ENCODE measurements at regions not wholly inside any gene's neighbourhood (a gene's known extent, or its start where the extent isn't known, plus 50 kb on each side); places are given as distances from the start of the nearest gene placed in this dataset.

DNA sequence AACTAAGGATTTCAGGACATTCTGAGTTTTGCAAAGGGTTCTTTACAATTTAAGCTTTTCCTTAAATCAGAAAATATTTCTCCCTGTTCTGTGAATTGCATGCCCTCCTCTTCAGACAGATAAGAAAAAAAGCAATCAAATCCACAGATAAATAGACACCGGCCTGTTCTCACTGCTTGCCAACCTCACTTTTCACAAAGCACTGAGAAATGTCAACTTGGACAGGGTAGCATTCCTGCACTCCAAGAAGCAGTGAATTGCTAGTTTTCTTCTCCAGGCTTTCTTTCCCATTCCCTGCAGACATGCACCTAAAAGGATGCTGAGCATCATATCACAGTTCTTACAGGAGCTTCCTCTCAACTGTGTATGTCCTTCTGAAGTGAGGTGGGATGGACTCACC is 226.0 kb downstream of the CHRM3 start:
- intact Hi-C loops (cut with DNase I) = no loop called here
- TF ChIP-seq POLR2A (IDR thresholded peaks at IDR 0.05) = no peak
- TF ChIP-seq, protein P1, sequence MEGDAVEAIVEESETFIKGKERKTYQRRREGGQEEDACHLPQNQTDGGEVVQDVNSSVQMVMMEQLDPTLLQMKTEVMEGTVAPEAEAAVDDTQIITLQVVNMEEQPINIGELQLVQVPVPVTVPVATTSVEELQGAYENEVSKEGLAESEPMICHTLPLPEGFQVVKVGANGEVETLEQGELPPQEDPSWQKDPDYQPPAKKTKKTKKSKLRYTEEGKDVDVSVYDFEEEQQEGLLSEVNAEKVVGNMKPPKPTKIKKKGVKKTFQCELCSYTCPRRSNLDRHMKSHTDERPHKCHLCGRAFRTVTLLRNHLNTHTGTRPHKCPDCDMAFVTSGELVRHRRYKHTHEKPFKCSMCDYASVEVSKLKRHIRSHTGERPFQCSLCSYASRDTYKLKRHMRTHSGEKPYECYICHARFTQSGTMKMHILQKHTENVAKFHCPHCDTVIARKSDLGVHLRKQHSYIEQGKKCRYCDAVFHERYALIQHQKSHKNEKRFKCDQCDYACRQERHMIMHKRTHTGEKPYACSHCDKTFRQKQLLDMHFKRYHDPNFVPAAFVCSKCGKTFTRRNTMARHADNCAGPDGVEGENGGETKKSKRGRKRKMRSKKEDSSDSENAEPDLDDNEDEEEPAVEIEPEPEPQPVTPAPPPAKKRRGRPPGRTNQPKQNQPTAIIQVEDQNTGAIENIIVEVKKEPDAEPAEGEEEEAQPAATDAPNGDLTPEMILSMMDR (IDR thresholded peaks at IDR 0.05) = no peak
- no peaks in the 10 kb centered on the region for H3K4me1 ChIP-seq
- no peaks in the 10 kb centered on the region for H3K9me3 ChIP-seq
- no peak overlapping the region for H3K27ac ChIP-seq
- no peaks in the 10 kb centered on the region for H3K27me3 ChIP-seq
- H3K4me3 ChIP-seq = no peak overlapping the region
- DNase-seq = no peak
- 47 to 60% methylated on average over 1 of the region's 1 CpG for WGBS, 2 donors
- H3K36me3 ChIP-seq = no peaks in the 10 kb centered on the region

DNA sequence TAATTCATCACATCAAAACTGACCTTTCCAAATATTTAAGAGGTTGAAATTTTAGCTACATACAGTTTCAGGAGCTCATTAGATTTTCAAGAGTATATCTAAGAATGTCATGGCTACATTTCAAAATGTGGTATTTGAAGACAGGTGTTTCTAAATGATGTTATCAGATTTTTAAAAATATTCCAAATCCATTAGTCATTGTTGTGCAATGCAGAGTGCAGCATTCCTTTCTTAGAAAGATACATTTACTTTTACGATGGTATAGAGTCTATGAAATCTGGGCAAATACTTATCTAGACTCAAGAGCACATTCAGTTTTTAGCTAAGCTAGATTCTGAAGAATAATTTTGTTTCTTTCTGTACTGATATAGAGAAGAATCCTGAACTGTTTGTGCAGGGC is 230.3 kb downstream of the CHRM3 start:
- no peaks in the 10 kb centered on the region for H3K4me1 ChIP-seq
- no peak for TF ChIP-seq POLR2A (IDR thresholded peaks at IDR 0.05)
- TF ChIP-seq, protein P1 (IDR thresholded peaks at IDR 0.05) = no peak
- intact Hi-C loops (cut with DNase I) = no loop called here
- H3K27ac ChIP-seq = no peak overlapping the region
- 43 to 44% methylated on average over 1 of the region's 1 CpG for whole genome bisulfite sequencing, 2 donors
- DNase-seq = no peak
- no peaks in the 10 kb centered on the region for H3K36me3 ChIP-seq
- H3K27me3 ChIP-seq = no peaks in the 10 kb centered on the region
- no peaks in the 10 kb centered on the region for H3K9me3 ChIP-seq
- H3K4me3 ChIP-seq = no peak overlapping the region

DNA sequence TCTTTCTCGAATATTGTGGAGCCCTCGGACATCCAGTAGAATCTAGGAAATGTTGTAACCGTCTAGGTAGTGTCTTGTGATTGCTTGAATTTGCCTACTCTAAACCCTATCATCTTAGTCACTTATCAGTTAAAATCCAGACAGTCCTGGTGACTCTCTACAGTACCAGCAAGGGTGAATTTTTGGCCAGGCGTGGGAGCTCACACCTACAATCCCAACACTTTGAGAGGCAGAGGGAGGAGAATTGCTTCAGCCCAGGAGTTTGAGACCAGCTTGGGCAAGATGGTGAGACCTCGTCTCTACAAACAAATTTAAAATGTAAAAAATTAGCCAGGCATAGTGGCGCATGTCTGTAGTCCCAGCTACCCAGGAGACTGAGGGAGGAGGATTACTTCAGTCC is 230.9 kb downstream of the CHRM3 start:
- Histone ChIP-seq H3K27ac (no peak overlapping the region), H3K4me3 (no peak overlapping the region), H3K27me3 (no peaks in the 10 kb centered on the region), H3K36me3 (no peaks in the 10 kb centered on the region), H3K4me1 (no peaks in the 10 kb centered on the region), H3K9me3 (no peaks in the 10 kb centered on the region)
- no peak for DNase-seq
- no peak for TF ChIP-seq POLR2A (IDR thresholded peaks at IDR 0.05)
- TF ChIP-seq, protein P1 (IDR thresholded peaks at IDR 0.05) = no peak
- intact Hi-C loops (cut with DNase I) = no loop called here
- WGBS, 2 donors = 79 to 92% methylated on average over 6 of the region's 6 CpGs

DNA sequence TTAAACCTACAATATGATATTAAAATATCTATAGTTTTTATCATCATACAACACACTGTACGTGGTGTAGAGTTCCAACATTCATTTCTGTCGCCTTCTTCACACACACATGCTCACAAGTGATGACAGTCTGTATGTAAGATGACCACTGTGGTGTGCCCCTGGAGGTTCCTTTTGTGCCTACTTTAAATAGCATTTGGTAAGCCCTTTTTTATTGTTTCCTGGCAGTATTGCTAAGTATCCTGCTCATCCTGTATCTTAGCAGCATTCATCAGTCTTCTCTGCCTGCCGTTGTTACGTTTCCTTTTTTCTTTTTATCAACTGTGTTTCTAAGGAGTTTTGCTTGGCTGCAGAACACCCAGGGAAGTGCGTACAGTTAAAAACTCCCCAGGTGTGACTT is 231.4 kb downstream of the CHRM3 start:
- DNase-seq = no peak
- intact Hi-C loops (cut with DNase I) = no loop called here
- WGBS, 2 donors = 66 to 78% methylated on average over 5 of the region's 5 CpGs
- Histone ChIP-seq H3K4me1 (no peaks in the 10 kb centered on the region), H3K27me3 (no peaks in the 10 kb centered on the region), H3K27ac (no peak overlapping the region), H3K4me3 (no peak overlapping the region), H3K9me3 (no peaks in the 10 kb centered on the region), H3K36me3 (no peaks in the 10 kb centered on the region)
- TF ChIP-seq, protein P1 (IDR thresholded peaks at IDR 0.05) = no peak
- TF ChIP-seq POLR2A (IDR thresholded peaks at IDR 0.05) = no peak

DNA sequence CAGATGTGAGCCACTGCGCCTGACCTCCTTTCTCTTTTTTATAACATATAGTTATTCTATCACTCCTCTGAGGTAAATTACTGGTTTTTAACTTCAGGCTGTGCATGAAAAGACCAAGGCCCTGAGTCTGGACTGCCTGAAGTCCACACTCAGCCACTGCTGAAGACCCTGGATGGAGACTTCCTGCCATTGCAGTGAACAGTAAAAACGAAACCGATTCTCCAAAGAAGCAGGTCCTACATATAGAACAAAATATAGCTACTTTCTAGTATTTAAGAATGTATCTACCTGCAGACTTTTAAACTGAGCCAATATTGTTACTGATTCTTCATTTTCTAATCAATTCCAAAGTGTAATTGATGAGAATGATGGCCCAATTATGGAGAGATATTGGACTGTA is 232.8 kb downstream of the CHRM3 start:
- no peaks in the 10 kb centered on the region for H3K4me1 ChIP-seq
- TF ChIP-seq POLR2A (IDR thresholded peaks at IDR 0.05) = no peak
- TF ChIP-seq, protein P1 (IDR thresholded peaks at IDR 0.05) = no peak
- no peaks in the 10 kb centered on the region for H3K36me3 ChIP-seq
- H3K27me3 ChIP-seq = no peaks in the 10 kb centered on the region
- H3K27ac ChIP-seq = no peak overlapping the region
- H3K4me3 ChIP-seq = no peak overlapping the region
- 95 to 98% methylated on average over 3 of the region's 3 CpGs for WGBS, 2 donors
- DNase-seq = no peak
- H3K9me3 ChIP-seq = no peaks in the 10 kb centered on the region
- intact Hi-C loops (cut with DNase I) = no loop called here

Measured in esophagus squamous epithelium (tissue), 5 donors.